Mesothelial cell of epicardium (in vitro differentiated cells): ENCODE measurements at regions not wholly inside any gene's neighbourhood (a gene's known extent, or its start where the extent isn't known, plus 50 kb on each side); places are given as distances from the start of the nearest gene placed in this dataset.

Experiments
- DNase-seq, 2 experiments: peaks; one replicate each; pipeline ENCODE4 v3.0.0; 2021; ENCODE audit warnings: low spot score in 2 of 2; ENCODE audit not compliant: unreplicated experiment in 2 of 2
- H3K27ac Mint-ChIP-seq: 2 replicates; pipeline ENCODE4 v1.8.0; 2021; ENCODE audit warnings: mixed read lengths
- H3K27me3 Mint-ChIP-seq: 2 replicates; pipeline ENCODE4 v1.8.0; 2021; ENCODE audit warnings: low read depth, mixed read lengths
- H3K36me3 Mint-ChIP-seq: 2 replicates; pipeline ENCODE4 v1.8.0; 2021; ENCODE audit warnings: mixed read lengths
- H3K4me1 Mint-ChIP-seq: 2 replicates; pipeline ENCODE4 v1.8.0; 2021; ENCODE audit warnings: mixed read lengths
- H3K4me3 Mint-ChIP-seq: 2 replicates; pipeline ENCODE4 v1.8.0; 2021; ENCODE audit warnings: mild to moderate bottlenecking, moderate library complexity, mixed read lengths
- H3K9me3 Mint-ChIP-seq: 2 replicates; pipeline ENCODE4 v1.8.0; 2021; ENCODE audit warnings: mixed read lengths
- TF ChIP-seq, protein P1 (sequence below): fragments of 200-600 bp; sonication (generic); IDR thresholded peaks from one replicate; pipeline ENCODE4 v1.5.0; 2021; ENCODE audit warnings: antibody characterized with exemption; ENCODE audit not compliant: unreplicated experiment

DNA sequence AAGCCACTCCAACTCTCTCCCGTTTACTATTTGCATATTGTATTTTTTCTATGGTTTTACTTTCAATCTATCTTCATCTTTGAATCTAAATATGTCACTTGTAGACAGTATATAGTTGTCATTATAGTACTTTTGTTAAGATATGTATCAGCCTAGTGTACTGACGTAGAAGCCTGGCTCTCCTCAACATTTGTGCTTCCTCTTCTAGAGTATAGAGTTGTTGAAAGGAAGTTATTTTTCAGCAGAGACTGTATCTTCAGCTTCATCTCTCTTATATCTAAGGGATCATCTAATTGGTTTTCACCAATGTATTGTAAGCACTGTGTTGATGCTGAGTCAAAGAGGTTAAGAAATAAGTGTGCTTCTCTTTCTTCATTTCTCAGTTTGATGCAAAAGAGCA lies 192.8 kb downstream of the LMO4 start:
- Mint-ChIP-seq H3K4me3 (no peak overlapping the region), H3K27ac (no peak overlapping the region), H3K27me3 (no peaks in the 10 kb centered on the region), H3K36me3 (no peaks in the 10 kb centered on the region), H3K4me1 (peaks cover 42% of the 10 kb centered on the region), H3K9me3 (peaks cover 6% of the 10 kb centered on the region)
- TF ChIP-seq, protein P1, sequence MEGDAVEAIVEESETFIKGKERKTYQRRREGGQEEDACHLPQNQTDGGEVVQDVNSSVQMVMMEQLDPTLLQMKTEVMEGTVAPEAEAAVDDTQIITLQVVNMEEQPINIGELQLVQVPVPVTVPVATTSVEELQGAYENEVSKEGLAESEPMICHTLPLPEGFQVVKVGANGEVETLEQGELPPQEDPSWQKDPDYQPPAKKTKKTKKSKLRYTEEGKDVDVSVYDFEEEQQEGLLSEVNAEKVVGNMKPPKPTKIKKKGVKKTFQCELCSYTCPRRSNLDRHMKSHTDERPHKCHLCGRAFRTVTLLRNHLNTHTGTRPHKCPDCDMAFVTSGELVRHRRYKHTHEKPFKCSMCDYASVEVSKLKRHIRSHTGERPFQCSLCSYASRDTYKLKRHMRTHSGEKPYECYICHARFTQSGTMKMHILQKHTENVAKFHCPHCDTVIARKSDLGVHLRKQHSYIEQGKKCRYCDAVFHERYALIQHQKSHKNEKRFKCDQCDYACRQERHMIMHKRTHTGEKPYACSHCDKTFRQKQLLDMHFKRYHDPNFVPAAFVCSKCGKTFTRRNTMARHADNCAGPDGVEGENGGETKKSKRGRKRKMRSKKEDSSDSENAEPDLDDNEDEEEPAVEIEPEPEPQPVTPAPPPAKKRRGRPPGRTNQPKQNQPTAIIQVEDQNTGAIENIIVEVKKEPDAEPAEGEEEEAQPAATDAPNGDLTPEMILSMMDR, result no peak
- DNase-seq, result no peak

DNA sequence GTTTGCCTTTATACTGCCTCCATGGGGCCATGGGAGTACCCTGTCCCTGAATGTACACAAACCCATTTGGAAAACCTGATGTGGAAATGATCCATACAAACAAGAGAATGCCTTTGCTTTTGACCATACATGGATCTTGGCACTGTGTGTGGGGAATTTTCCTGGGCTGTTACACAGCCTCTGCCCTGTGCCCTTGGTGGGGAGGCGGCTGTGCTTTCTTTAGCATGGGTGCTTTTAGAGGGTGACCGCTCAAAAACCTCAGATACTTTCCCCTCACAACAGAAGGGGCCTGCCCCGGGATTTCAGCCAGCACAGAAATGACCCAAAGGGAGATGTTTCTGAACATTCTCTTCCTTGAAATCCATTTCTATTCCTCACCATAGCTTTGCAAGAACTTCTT lies 194.8 kb downstream of the LMO4 start:
- no peaks in the 10 kb centered on the region for H3K36me3 Mint-ChIP-seq
- H3K27ac Mint-ChIP-seq, result no peak overlapping the region
- DNase-seq, result no peak
- peaks cover 39% of the 10 kb centered on the region for H3K4me1 Mint-ChIP-seq
- H3K9me3 Mint-ChIP-seq, result peaks cover 6% of the 10 kb centered on the region
- H3K27me3 Mint-ChIP-seq, result no peaks in the 10 kb centered on the region
- H3K4me3 Mint-ChIP-seq, result no peak overlapping the region
- TF ChIP-seq, protein P1, result no peak

DNA sequence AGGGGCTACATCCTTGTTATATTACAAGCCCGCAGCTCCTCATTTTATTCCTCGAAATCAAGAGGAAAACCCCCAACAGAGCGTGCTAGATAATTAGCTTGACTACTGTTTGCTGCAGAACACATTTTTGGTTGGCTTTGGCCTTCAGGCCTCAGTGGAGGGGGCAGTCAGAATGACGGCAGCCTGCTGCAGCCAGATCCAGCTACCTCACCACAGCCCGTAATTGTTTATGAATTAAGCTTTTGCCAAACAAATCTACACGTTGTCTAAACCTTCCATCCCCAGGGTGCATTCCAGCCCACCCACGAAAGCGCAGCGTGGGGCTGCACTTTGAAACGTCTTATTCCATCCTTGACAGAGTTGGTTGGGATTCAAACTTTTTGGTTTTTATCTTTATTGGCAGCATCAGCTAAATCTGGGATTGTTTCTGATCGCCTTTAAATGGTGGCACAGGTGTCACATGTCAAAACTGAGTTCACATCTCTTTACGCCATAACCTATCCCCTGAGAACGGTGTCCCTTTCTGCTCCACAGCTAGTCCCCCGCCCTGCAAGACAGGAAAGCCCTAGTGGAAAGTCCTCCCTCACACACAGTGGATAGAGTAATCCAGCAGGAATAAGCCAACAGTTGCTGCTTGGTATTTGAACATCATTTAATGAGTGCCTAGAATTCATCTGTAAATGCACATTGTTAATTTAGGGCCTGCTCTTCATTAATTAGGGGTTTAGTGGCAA lies 195.5 kb downstream of the LMO4 start:
- TF ChIP-seq, protein P1, result no peak
- H3K4me1 Mint-ChIP-seq, result peaks cover 32% of the 10 kb centered on the region
- peaks cover 6% of the 10 kb centered on the region for H3K9me3 Mint-ChIP-seq
- no peak for DNase-seq
- H3K4me3 Mint-ChIP-seq, result no peak overlapping the region
- no peak overlapping the region for H3K27ac Mint-ChIP-seq
- H3K36me3 Mint-ChIP-seq, result no peaks in the 10 kb centered on the region
- no peaks in the 10 kb centered on the region for H3K27me3 Mint-ChIP-seq

DNA sequence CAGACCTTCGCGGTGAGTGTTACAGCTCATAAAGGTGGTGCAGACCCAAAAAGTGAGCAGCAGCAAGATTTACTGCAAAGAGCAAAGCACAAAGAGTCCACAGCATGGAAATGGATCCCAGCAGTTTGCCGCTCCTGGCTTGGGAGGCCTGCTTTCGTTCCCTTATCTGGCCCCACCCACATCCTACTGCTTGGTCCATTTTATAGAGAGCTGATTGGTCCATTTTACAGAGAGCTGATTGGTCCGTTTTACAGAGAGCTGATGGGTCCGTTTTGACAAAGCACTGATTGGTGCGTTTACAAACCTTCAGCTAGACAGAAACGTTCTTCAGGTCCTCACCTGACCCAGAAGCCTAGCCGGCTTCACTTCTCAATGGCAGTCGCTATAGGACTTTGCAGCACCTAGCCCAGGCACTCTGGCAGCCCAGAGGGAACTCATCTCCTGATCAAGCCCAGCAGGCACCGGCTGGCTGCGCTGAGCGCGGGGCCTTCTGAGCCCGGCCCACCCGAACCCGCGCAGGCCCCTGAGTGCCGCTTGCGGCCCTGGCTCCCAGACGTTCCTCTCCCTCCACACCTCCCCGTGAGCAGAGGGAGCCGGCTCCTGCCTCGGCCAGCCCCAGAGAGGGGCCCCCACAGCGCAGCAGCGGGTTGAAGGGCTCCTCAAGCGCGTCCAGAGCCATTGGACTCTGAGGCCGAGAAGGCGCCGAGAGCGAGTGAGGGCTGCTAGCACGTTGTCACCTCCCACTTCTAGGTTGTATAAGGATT lies 200.3 kb downstream of the LMO4 start:
- H3K4me1 Mint-ChIP-seq, result peaks cover 25% of the 10 kb centered on the region
- H3K27ac Mint-ChIP-seq, result no peak overlapping the region
- peaks cover 11% of the 10 kb centered on the region for H3K9me3 Mint-ChIP-seq
- no peak for DNase-seq
- H3K36me3 Mint-ChIP-seq, result peaks cover 4% of the 10 kb centered on the region
- TF ChIP-seq, protein P1, result no peak
- H3K4me3 Mint-ChIP-seq, result no peak overlapping the region
- no peaks in the 10 kb centered on the region for H3K27me3 Mint-ChIP-seq

DNA sequence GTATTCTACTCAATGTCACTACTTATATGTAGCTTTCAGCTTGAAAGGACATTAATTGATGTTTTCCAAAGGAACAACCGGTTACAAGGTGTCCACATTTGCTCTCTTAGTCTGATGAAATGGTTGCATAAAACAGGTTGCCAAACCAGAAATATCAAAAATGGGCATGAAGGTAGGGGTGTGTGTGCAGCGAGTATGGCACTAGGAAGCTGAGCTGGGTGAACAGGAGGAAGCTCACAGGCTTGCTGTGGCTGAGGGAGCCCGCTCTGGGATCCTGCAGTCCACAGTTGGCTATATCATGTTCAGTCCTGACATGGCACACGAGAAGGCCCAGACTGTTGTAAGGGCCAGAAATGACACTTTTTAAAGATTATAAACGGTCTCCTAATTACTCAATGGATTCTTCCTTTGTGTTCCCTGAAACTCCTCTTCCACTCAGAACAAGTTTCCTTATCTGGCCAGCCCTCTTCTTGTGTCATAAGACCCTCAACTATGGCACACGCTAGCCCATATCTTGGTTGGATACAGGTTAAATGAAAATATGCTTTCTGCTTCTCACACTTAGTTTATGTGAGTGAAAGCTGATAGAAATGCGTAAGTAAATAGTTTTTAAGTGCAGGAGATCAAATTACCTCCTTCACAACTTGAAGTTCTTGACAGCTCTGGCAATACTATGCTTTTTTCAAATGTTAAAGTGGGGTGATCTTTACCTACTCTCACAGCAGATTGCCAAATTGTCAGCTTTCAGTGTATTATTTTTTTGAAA lies 201.5 kb downstream of the LMO4 start:
- Mint-ChIP-seq H3K27me3 (no peaks in the 10 kb centered on the region), H3K36me3 (peaks cover 5% of the 10 kb centered on the region), H3K27ac (no peak overlapping the region), H3K9me3 (peaks cover 15% of the 10 kb centered on the region), H3K4me3 (no peak overlapping the region), H3K4me1 (peaks cover 13% of the 10 kb centered on the region)
- no peak for DNase-seq
- TF ChIP-seq, protein P1, result no peak
